Neural cell (in vitro differentiated cells): ENCODE measurements at regions not wholly inside any gene's neighbourhood (a gene's known extent, or its start where the extent isn't known, plus 50 kb on each side); places are given as distances from the start of the nearest gene placed in this dataset.

Experiments used
- H2AFZ ChIP-seq: fragments of 200-600, 300-800 bp; sonication (generic), shearing (Covaris generic); 2 replicates; pipeline ENCODE4 v1.6.0; 2014; ENCODE audit warnings: low read depth, mild to moderate bottlenecking, antibody characterized with exemption, low read length, moderate library complexity
- H3F3A ChIP-seq: fragments of 200-600 bp; shearing (Covaris generic); 2 replicates; pipeline ENCODE4 v1.6.1; 2016; ENCODE audit warnings: mild to moderate bottlenecking, moderate library complexity, mixed read lengths, antibody characterized with exemption, low read length; ENCODE audit not compliant: insufficient read depth, poor library complexity, severe bottlenecking
- H3K27ac ChIP-seq: fragments of 200-600, 300-800 bp; sonication (generic), shearing (Covaris generic); 2 replicates; pipeline ENCODE4 v1.5.1; 2014; ENCODE audit warnings: mild to moderate bottlenecking, low read length, moderate library complexity
- H3K27me3 ChIP-seq: fragments of 300-800, 200-600 bp; sonication (generic), shearing (Covaris generic); 2 replicates; pipeline ENCODE4 v1.6.0; 2014; ENCODE audit warnings: mild to moderate bottlenecking, low read depth, low read length, moderate library complexity; ENCODE audit not compliant: insufficient read depth
- H3K36me3 ChIP-seq: fragments of 300-800, 200-600 bp; sonication (generic), shearing (Covaris generic); 2 replicates; pipeline ENCODE4 v1.5.1; 2014; ENCODE audit warnings: mild to moderate bottlenecking, antibody characterized with exemption, low read length, moderate library complexity; ENCODE audit not compliant: insufficient read depth
- H3K4me2 ChIP-seq: fragments of 300-800, 200-600 bp; sonication (generic), shearing (Covaris generic); 2 replicates; pipeline ENCODE4 v1.6.0; 2014; ENCODE audit warnings: mild to moderate bottlenecking, low read length
- H3K4me3 ChIP-seq: fragments of 300-800, 200-600 bp; sonication (generic), shearing (Covaris generic); 2 replicates; pipeline ENCODE4 v1.5.1; 2014; ENCODE audit warnings: mild to moderate bottlenecking, low read length, moderate library complexity
- H3K79me2 ChIP-seq: fragments of 200-600 bp; shearing (Covaris generic); replicated peaks from 2 replicates; pipeline ENCODE4 v1.6.0; 2014; ENCODE audit warnings: mild to moderate bottlenecking, low read length, moderate library complexity; ENCODE audit not compliant: insufficient read depth
- H3K9ac ChIP-seq: fragments of 300-800, 200-600 bp; sonication (generic), shearing (Covaris generic); 2 replicates; pipeline ENCODE4 v1.6.1; 2016; ENCODE audit warnings: mild to moderate bottlenecking, low read length, mixed read lengths
- H3K9me2 ChIP-seq: fragments of 200-600 bp; shearing (Covaris generic); 2 replicates; pipeline ENCODE4 v1.6.1; 2016; ENCODE audit warnings: mild to moderate bottlenecking, low read length, mixed read lengths; ENCODE audit not compliant: insufficient read depth
- H3K9me3 ChIP-seq: fragments of 200-600, 300-800 bp; sonication (generic), shearing (Covaris generic); 2 replicates; pipeline ENCODE4 v1.6.1; 2016; ENCODE audit warnings: mild to moderate bottlenecking, mixed run types, low read length, moderate library complexity, mixed read lengths
- H4K20me1 ChIP-seq: fragments of 200-600 bp; shearing (Covaris generic); 2 replicates; pipeline ENCODE4 v1.6.1; 2016; ENCODE audit warnings: mild to moderate bottlenecking, mixed run types; ENCODE audit not compliant: insufficient read depth
- EP300 ChIP-seq: fragments of 450-650 bp; conservative IDR thresholded peaks from 2 replicates; pipeline ENCODE4 v1.6.1; 2014; ENCODE audit warnings: antibody characterized with exemption, mild to moderate bottlenecking, moderate library complexity; ENCODE audit not compliant: poor library complexity, severe bottlenecking
- EZH2 ChIP-seq: fragments of 200-600, 300-800 bp; shearing (Covaris generic), sonication (generic); IDR thresholded peaks from 2 replicates; pipeline ENCODE4 v1.6.1; 2014; ENCODE audit warnings: antibody characterized with exemption, low read length, borderline replicate concordance, mild to moderate bottlenecking; ENCODE audit not compliant: insufficient read depth, poor library complexity, severe bottlenecking
- MXI1 ChIP-seq: fragments of 450-650 bp; conservative IDR thresholded peaks from 2 replicates; pipeline ENCODE4 v1.6.1; 2014; ENCODE audit warnings: antibody characterized with exemption, mild to moderate bottlenecking; ENCODE audit not compliant: poor library complexity, severe bottlenecking
- POLR2AphosphoS5 ChIP-seq: IDR thresholded peaks from 2 replicates; pipeline ENCODE4 v1.6.1; 2012
- RAD21 ChIP-seq: fragments of 450-650 bp; conservative IDR thresholded peaks from 2 replicates; pipeline ENCODE4 v1.6.1; 2014; ENCODE audit warnings: antibody characterized with exemption, mild to moderate bottlenecking, moderate library complexity
- SMC3 ChIP-seq: fragments of 450-650 bp; conservative IDR thresholded peaks from 2 replicates; pipeline ENCODE4 v1.6.1; 2014; ENCODE audit warnings: antibody characterized with exemption, mild to moderate bottlenecking, moderate library complexity; ENCODE audit not compliant: poor library complexity
- TAF1 ChIP-seq: IDR thresholded peaks from 2 replicates; pipeline ENCODE4 v1.6.1; 2012; ENCODE audit warnings: low read depth
- TF ChIP-seq, protein P1 (sequence below): fragments of 450-650 bp; IDR thresholded peaks from 2 replicates; pipeline ENCODE4 v1.5.1; 2014; ENCODE audit warnings: antibody characterized with exemption, mild to moderate bottlenecking, moderate library complexity; ENCODE audit not compliant: poor library complexity, severe bottlenecking
- TF ChIP-seq, protein P2 (sequence below): IDR thresholded peaks from 2 replicates; pipeline ENCODE4 v1.6.1; 2012; ENCODE audit warnings: borderline replicate concordance

DNA sequence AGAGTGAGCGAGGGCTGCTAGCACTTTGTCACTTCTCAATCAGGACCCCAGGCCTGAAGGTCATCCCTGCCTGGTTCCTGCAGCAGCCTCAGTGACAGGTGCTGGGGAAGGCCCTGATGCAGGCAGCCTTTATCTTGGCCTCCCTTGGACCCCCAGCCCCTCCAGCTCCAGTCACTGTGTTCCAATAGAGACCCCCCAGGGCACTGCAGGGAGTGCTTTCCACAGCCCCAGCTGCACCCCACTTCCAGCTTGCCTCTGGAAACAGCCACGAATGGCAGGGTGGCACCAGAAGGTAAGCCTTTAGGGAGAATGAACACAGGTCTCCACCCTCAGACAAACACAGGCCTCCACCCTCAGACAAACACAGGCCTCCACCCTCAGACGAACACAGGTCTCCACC is 241.6 kb upstream of the SGCG start:
- H2AFZ ChIP-seq = no peak overlapping the region
- no peaks in the 10 kb centered on the region for H4K20me1 ChIP-seq
- H3K9me3 ChIP-seq = no peaks in the 10 kb centered on the region
- no peaks in the 10 kb centered on the region for H3F3A ChIP-seq
- H3K79me2 ChIP-seq = no peaks in the 10 kb centered on the region
- no peak overlapping the region for H3K27ac ChIP-seq
- no peaks in the 10 kb centered on the region for H3K36me3 ChIP-seq
- H3K27me3 ChIP-seq = no peaks in the 10 kb centered on the region
- H3K9me2 ChIP-seq = no peaks in the 10 kb centered on the region
- TF ChIP-seq TAF1 (no peak), SMC3 (no peak), MXI1 (no peak), EP300 (no peak), EZH2 (no peak), POLR2AphosphoS5 (no peak), RAD21 (no peak)
- TF ChIP-seq, protein P1, sequence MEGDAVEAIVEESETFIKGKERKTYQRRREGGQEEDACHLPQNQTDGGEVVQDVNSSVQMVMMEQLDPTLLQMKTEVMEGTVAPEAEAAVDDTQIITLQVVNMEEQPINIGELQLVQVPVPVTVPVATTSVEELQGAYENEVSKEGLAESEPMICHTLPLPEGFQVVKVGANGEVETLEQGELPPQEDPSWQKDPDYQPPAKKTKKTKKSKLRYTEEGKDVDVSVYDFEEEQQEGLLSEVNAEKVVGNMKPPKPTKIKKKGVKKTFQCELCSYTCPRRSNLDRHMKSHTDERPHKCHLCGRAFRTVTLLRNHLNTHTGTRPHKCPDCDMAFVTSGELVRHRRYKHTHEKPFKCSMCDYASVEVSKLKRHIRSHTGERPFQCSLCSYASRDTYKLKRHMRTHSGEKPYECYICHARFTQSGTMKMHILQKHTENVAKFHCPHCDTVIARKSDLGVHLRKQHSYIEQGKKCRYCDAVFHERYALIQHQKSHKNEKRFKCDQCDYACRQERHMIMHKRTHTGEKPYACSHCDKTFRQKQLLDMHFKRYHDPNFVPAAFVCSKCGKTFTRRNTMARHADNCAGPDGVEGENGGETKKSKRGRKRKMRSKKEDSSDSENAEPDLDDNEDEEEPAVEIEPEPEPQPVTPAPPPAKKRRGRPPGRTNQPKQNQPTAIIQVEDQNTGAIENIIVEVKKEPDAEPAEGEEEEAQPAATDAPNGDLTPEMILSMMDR = no peak
- TF ChIP-seq, protein P2, sequence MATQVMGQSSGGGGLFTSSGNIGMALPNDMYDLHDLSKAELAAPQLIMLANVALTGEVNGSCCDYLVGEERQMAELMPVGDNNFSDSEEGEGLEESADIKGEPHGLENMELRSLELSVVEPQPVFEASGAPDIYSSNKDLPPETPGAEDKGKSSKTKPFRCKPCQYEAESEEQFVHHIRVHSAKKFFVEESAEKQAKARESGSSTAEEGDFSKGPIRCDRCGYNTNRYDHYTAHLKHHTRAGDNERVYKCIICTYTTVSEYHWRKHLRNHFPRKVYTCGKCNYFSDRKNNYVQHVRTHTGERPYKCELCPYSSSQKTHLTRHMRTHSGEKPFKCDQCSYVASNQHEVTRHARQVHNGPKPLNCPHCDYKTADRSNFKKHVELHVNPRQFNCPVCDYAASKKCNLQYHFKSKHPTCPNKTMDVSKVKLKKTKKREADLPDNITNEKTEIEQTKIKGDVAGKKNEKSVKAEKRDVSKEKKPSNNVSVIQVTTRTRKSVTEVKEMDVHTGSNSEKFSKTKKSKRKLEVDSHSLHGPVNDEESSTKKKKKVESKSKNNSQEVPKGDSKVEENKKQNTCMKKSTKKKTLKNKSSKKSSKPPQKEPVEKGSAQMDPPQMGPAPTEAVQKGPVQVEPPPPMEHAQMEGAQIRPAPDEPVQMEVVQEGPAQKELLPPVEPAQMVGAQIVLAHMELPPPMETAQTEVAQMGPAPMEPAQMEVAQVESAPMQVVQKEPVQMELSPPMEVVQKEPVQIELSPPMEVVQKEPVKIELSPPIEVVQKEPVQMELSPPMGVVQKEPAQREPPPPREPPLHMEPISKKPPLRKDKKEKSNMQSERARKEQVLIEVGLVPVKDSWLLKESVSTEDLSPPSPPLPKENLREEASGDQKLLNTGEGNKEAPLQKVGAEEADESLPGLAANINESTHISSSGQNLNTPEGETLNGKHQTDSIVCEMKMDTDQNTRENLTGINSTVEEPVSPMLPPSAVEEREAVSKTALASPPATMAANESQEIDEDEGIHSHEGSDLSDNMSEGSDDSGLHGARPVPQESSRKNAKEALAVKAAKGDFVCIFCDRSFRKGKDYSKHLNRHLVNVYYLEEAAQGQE = no peak
- no peak overlapping the region for H3K4me2 ChIP-seq
- no peak overlapping the region for H3K9ac ChIP-seq
- no peak overlapping the region for H3K4me3 ChIP-seq

DNA sequence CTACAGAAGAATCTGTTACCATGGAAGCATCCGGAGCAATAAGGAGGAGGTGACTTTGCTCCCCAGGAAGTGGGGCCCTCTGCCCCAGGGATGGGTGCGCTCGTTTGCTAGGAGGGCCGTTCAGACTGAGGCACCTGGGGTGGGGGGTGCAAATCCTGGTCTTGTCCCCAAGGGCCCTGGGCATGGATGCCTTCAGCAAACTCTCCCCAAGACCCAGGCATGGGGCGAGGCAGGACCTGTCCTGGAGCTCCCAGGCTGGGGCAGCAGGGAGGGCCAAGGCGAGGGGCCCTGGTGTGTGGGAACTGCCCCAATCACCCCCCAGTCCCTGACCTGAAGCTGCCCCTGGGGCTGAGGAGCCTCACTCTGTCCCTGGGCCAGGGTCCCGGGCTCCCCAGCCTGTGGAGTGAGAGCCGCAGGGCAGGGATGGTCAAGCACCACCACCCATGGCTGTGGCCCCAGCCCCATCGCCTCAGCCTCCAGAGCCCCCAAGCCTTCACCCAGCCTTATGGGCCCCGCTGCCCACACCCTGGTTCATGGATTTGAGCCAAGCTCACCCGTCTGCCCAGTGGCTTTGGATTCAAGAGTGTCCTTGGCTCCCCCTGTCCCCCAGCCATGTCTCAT is 240.6 kb upstream of the SGCG start:
- Histone ChIP-seq H3K27me3 (no peaks in the 10 kb centered on the region), H3K4me2 (no peak overlapping the region), H4K20me1 (no peaks in the 10 kb centered on the region), H3K4me3 (no peak overlapping the region), H3K79me2 (no peaks in the 10 kb centered on the region), H3K27ac (no peak overlapping the region), H3K9me3 (no peaks in the 10 kb centered on the region), H3K36me3 (no peaks in the 10 kb centered on the region), H3F3A (no peaks in the 10 kb centered on the region), H3K9me2 (no peaks in the 10 kb centered on the region), H3K9ac (no peak overlapping the region), H2AFZ (no peak overlapping the region)
- TF ChIP-seq EZH2 = no peak
